ENCODE measurements at regions not wholly inside any gene's neighbourhood (a gene's known extent, or its start where the extent isn't known, plus 50 kb on each side); places are given as distances from the start of the nearest gene placed in this dataset.

DNA sequence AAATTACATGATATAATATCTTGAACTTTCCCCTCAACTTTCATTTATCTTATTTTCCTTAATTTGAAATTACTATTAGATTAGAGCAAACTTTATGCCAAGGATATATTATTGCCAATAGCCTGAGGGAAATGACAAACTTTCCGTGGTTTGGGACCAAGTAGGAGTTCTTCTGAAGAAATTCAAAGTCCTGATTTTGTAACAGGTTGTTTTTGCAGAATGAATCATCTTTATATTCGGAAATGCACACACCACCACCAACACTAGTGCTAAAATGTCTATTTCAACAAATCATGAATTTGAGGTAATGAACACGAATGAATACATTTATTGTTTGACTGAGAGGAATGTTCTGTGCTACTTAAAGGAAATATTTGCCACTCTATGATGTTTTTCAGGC is 226.7 kb downstream of the GRIA2 start:
- no peak for DNase-seq (ENCODE audit: extremely low spot score)
- CTCF ChIA-PET, result no interaction called here
- POLR2A ChIA-PET, result no interaction called here
- TF ChIP-seq, protein P1, sequence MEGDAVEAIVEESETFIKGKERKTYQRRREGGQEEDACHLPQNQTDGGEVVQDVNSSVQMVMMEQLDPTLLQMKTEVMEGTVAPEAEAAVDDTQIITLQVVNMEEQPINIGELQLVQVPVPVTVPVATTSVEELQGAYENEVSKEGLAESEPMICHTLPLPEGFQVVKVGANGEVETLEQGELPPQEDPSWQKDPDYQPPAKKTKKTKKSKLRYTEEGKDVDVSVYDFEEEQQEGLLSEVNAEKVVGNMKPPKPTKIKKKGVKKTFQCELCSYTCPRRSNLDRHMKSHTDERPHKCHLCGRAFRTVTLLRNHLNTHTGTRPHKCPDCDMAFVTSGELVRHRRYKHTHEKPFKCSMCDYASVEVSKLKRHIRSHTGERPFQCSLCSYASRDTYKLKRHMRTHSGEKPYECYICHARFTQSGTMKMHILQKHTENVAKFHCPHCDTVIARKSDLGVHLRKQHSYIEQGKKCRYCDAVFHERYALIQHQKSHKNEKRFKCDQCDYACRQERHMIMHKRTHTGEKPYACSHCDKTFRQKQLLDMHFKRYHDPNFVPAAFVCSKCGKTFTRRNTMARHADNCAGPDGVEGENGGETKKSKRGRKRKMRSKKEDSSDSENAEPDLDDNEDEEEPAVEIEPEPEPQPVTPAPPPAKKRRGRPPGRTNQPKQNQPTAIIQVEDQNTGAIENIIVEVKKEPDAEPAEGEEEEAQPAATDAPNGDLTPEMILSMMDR (IDR thresholded peaks at IDR 0.05; ENCODE audit: control extremely low read depth, extremely low read depth, low read depth, missing control alignments), result no peak

DNA sequence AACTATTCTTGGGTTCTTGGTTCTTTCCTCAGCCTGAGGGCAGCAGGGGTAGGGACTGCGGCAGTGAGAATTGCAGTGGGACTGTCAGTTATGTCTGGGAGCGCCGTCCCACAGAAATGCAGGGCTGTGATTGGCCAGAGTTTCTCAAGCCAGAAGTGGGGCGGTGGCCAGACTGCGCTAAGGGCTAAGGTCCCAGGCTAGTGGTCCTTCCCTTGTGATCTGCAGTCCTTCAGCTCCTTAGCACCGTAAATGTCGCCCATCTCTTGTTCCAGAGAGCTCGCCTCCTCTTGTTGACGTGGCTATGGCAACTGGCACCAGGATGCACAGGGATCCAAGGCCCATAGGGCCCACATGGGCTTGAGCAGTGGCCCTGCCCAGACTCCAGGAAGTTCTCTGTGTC is 223.5 kb downstream of the GRIA2 start:
- CTCF ChIA-PET, result interaction anchor here (2.4 kb wide), 1 partner anchor 17 kb away, joined by 5 read pairs; no protein-coding TSS in a partner anchor
- DNase-seq (ENCODE audit: extremely low spot score), result no peak
- POLR2A ChIA-PET, result no interaction called here
- TF ChIP-seq, protein P1 (IDR thresholded peaks at IDR 0.05; ENCODE audit: control extremely low read depth, extremely low read depth, low read depth, missing control alignments), result no peak

DNA sequence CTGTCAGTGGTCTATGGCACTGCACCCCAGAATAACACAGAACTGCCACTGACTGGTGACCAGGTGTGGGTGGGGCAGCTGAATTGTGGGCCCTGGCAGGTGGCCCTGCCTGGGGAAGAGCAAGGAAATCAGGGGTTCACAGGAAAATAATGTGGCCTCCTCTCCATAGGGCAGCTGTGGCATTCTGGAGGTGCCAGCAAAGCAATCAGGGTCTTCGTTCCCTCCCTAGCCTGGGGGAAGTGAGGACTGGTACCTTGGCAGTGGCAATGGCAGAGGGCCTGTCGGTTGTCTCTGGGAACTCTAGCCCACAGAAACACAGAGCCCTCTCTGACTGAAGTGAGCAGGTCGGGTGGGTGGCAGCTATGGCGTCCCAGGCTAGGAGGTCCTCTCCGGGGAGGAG is 223.0 kb downstream of the GRIA2 start:
- POLR2A ChIA-PET, result no interaction called here
- DNase-seq (ENCODE audit: extremely low spot score), result no peak
- CTCF ChIA-PET, result interaction anchor here (2.4 kb wide), 1 partner anchor 17 kb away, joined by 5 read pairs; no protein-coding TSS in a partner anchor
- TF ChIP-seq, protein P1 (IDR thresholded peaks at IDR 0.05; ENCODE audit: control extremely low read depth, extremely low read depth, low read depth, missing control alignments), result no peak

DNA sequence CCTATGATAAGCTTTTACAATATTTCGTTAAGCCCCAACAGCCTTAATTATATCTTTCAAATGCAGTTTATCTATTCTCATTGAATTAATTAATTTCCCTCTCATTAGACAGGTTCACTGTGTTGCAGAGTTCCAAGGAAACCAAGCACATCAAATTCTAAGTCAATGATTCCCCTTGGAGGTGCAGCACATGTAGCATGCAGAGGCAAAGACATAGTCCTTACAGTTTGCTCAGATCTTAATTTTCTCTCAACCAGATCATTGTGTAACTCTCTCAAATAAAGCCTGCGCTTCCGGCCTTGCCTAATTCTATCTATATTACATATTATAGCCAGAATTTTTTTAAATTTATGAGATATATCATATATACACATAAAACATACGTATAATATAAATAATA is 205.4 kb downstream of the GRIA2 start:
- no peak for DNase-seq (ENCODE audit: extremely low spot score)
- TF ChIP-seq, protein P1 (IDR thresholded peaks at IDR 0.05; ENCODE audit: control extremely low read depth, extremely low read depth, low read depth, missing control alignments), result no peak
- POLR2A ChIA-PET, result no interaction called here
- CTCF ChIA-PET, result interaction anchor here (2.3 kb wide), 1 partner anchor 17 kb away, joined by 5 read pairs; no protein-coding TSS in a partner anchor

DNA sequence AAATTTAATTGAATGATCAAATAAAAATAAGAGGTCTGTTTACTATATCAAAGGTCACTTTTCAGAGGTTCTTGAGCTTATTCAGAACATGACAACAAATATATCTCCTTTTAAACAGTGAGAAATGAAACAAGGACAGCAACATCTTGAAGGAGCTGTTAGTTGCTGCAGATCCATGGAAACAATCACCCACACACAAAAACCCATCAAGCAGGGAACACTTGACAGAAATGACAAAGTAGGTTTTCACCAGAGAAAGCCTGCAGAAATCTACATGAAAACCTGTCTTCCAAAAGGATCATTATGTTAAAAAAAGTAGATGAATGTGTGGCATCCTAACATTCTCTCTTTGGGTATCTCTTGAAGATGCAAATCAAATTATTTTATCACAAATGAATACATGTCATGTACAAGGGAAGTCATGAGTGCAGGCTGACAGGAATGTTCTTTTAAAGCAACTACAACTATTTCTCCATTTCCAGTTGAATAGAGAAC is 203.0 kb downstream of the GRIA2 start:
- TF ChIP-seq, protein P1 (IDR thresholded peaks at IDR 0.05; ENCODE audit: control extremely low read depth, extremely low read depth, low read depth, missing control alignments), result no peak
- POLR2A ChIA-PET, result no interaction called here

DNA sequence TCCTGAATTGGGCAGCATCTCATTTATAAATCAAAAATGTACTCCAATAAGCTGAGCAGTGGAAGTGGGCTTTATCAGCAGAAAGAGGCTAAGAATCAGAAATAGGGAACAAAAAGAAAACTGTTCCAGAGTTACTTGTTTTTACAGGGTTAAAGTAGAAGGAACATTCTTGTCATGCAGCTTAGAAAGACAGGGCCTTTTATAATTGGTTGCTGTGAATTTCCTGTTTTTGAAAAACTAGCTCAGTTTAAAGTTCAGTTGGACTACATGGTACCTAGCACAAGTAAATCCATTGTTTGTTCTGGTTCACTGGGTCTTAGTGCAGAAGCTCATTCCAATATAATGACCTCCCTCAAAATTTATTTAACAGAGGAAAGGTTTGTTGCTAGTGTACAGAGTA is 200.8 kb downstream of the GRIA2 start:
- POLR2A ChIA-PET, result no interaction called here
- DNase-seq (ENCODE audit: extremely low spot score), result no peak
- TF ChIP-seq, protein P1 (IDR thresholded peaks at IDR 0.05; ENCODE audit: control extremely low read depth, extremely low read depth, low read depth, missing control alignments), result no peak
- CTCF ChIA-PET, result no interaction called here

More for the DNA sequence above, 203.0 kb downstream of the GRIA2 start:
- CTCF ChIA-PET, result interaction anchor here (1.6 kb wide), 1 partner anchor 14 kb away, joined by 4 read pairs; no protein-coding TSS in a partner anchor
- DNase-seq (ENCODE audit: extremely low spot score), result no peak

All from GM10248 (cell line).